ENCODE measurements at regions not wholly inside any gene's neighbourhood (a gene's known extent, or its start where the extent isn't known, plus 50 kb on each side); places are given as distances from the start of the nearest gene placed in this dataset.

- no peak overlapping the region for H3K4me3 ChIP-seq (ENCODE audit: low read depth, low read length, poor library complexity, severe bottlenecking)
- H3K4me1 ChIP-seq (ENCODE audit: insufficient read depth, low read length, poor library complexity, severe bottlenecking): peaks cover 22% of the 10 kb centered on the region
- no TSS peak for BruUV-seq (replicated peaks)
- no peaks in the 10 kb centered on the region for H3K36me3 ChIP-seq (ENCODE audit: insufficient read depth, low read length, poor library complexity, severe bottlenecking)
- no peaks in the 10 kb centered on the region for H3K9me3 ChIP-seq (ENCODE audit: low read depth, low read length, poor library complexity, severe bottlenecking)
- no peaks in the 10 kb centered on the region for H3K27me3 ChIP-seq (replicated peaks; ENCODE audit: insufficient read depth, low read depth, low read length, poor library complexity)
- POLR2A ChIA-PET (ENCODE audit: low non-redundant PET): interaction anchor here (0.6 kb wide), 1 partner anchor 35 kb away, joined by 9 read pairs; no protein-coding TSS in a partner anchor
- DNase-seq (ENCODE audit: low spot score): no peak
- H3K27ac ChIP-seq (ENCODE audit: low read depth, low read length, poor library complexity, severe bottlenecking): no peak overlapping the region
- intact Hi-C loops (cut with micrococcal nuclease; ENCODE audit: unreplicated experiment): no loop called here
- CTCF ChIA-PET: no interaction called here
- no peak for TF ChIP-seq CTCF (conservative IDR thresholded peaks at IDR 0.05; ENCODE audit: low read depth, low read length)
- no peak for TF ChIP-seq EZH2 (IDR thresholded peaks at IDR 0.05; ENCODE audit: borderline replicate concordance, low read depth, low read length, poor library complexity, severe bottlenecking)
Observed at GRCh38 chr15:70274255-70274880, 176.7 kb upstream of the TLE3 start.

GRCh38 chr15:70273808-70274207 is 176.1 kb upstream of the TLE3 start:
- Histone ChIP-seq H3K4me1 (ENCODE audit: insufficient read depth, low read length, poor library complexity, severe bottlenecking) (peaks cover 22% of the 10 kb centered on the region), H3K36me3 (ENCODE audit: insufficient read depth, low read length, poor library complexity, severe bottlenecking) (no peaks in the 10 kb centered on the region), H3K27me3 (replicated peaks; ENCODE audit: insufficient read depth, low read depth, low read length, poor library complexity) (no peaks in the 10 kb centered on the region), H3K9me3 (ENCODE audit: low read depth, low read length, poor library complexity, severe bottlenecking) (no peaks in the 10 kb centered on the region), H3K27ac (ENCODE audit: low read depth, low read length, poor library complexity, severe bottlenecking) (no peak overlapping the region), H3K4me3 (ENCODE audit: low read depth, low read length, poor library complexity, severe bottlenecking) (no peak overlapping the region)
- TF ChIP-seq EZH2 (IDR thresholded peaks at IDR 0.05; ENCODE audit: borderline replicate concordance, low read depth, low read length, poor library complexity, severe bottlenecking): no peak
- no peak for TF ChIP-seq CTCF (conservative IDR thresholded peaks at IDR 0.05; ENCODE audit: low read depth, low read length)
- intact Hi-C loops (cut with micrococcal nuclease; ENCODE audit: unreplicated experiment): no loop called here
- CTCF ChIA-PET: no interaction called here
- BruUV-seq (replicated peaks): no TSS peak
- POLR2A ChIA-PET (ENCODE audit: low non-redundant PET): no interaction called here
- no peak for DNase-seq (ENCODE audit: low spot score)

DNA sequence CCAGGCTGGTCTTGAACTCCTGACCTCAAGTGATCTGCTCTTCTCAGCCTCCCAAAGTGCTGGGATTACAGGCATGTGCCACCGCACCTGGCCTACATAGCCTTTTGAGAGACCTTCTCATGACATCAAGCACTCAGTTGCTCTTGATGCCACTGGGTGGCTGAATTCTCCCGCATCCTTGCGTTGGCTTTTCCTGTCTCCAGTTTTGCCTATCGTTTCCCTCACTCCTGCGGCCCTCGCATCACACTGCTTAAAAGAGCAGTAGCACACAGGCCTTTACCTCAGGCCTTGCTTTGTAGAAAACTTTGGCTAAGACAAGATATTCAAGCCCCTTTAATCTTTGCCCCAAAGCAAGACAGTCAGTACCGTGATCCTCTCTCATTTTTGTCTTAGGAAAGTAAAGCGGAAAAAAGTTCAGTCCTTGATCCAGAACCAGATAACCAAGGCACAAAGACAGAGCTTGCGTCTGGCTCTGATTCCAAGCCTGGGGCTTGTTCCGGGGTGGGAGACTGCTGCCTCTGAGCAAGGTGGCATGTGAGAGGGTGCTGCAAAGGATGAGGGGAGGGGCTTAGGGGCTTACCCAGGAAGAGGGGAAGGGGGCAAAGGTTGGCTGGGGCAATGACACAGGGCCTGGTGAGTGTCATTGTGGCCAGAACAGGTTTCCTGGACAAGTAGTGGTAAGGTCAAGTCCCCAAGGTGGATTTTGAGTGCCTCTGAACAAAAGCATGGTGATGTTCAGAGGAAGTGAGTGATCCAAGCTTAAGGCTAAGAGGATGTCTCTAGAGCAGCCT is 175.0 kb upstream of the TLE3 start:
- Histone ChIP-seq H3K9me3 (ENCODE audit: low read depth, low read length, poor library complexity, severe bottlenecking) (no peaks in the 10 kb centered on the region), H3K36me3 (ENCODE audit: insufficient read depth, low read length, poor library complexity, severe bottlenecking) (no peaks in the 10 kb centered on the region), H3K4me3 (ENCODE audit: low read depth, low read length, poor library complexity, severe bottlenecking) (no peak overlapping the region), H3K27ac (ENCODE audit: low read depth, low read length, poor library complexity, severe bottlenecking) (no peak overlapping the region), H3K27me3 (replicated peaks; ENCODE audit: insufficient read depth, low read depth, low read length, poor library complexity) (no peaks in the 10 kb centered on the region), H3K4me1 (ENCODE audit: insufficient read depth, low read length, poor library complexity, severe bottlenecking) (peaks cover 22% of the 10 kb centered on the region)
- intact Hi-C loops (cut with micrococcal nuclease; ENCODE audit: unreplicated experiment): no loop called here
- POLR2A ChIA-PET (ENCODE audit: low non-redundant PET): no interaction called here
- no peak for DNase-seq (ENCODE audit: low spot score)
- TF ChIP-seq CTCF (conservative IDR thresholded peaks at IDR 0.05; ENCODE audit: low read depth, low read length): no peak
- TF ChIP-seq EZH2 (IDR thresholded peaks at IDR 0.05; ENCODE audit: borderline replicate concordance, low read depth, low read length, poor library complexity, severe bottlenecking): no peak
- CTCF ChIA-PET: no interaction called here
- no TSS peak for BruUV-seq (replicated peaks)

Data from A673 (cell line).